ENCODE measurements at regions not wholly inside any gene's neighbourhood (a gene's known extent, or its start where the extent isn't known, plus 50 kb on each side); places are given as distances from the start of the nearest gene placed in this dataset.
A peak's percentile ranks its signal among the peaks of the same experiment; 100 is the strongest.

DNA sequence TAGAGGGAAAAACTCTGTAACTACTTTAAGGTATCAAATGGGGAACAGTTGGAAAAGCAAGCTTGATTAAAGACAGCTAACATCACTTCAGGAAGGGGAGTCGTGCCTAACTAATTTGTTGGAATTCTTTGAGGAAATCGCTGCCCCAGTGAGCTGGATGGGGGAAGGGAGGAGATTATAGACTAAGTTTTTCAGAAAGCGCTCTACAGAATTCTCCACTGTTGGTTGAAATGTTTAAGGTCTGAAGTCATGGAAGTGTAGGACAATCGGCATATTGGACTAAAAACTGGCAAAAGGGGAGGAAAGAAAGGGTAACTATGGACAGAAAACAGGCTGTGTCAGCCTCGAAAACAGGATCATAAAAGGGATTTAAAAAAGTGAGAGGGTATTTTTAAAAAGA, 229.9 kb upstream of the HMGA2 start:
- peak overlapping the region; percentile 98 for H3K27ac Mint-ChIP-seq
- no peak for DNase-seq
- H3K4me3 Mint-ChIP-seq = peak overlapping the region; percentile 73
- H3K27me3 Mint-ChIP-seq (ENCODE audit: low read depth, poor library complexity) = no peaks in the 10 kb centered on the region
- no peaks in the 10 kb centered on the region for H3K36me3 Mint-ChIP-seq (ENCODE audit: low read depth)
- peaks cover 59% of the 10 kb centered on the region for H3K4me1 Mint-ChIP-seq
- TF ChIP-seq, protein P1, sequence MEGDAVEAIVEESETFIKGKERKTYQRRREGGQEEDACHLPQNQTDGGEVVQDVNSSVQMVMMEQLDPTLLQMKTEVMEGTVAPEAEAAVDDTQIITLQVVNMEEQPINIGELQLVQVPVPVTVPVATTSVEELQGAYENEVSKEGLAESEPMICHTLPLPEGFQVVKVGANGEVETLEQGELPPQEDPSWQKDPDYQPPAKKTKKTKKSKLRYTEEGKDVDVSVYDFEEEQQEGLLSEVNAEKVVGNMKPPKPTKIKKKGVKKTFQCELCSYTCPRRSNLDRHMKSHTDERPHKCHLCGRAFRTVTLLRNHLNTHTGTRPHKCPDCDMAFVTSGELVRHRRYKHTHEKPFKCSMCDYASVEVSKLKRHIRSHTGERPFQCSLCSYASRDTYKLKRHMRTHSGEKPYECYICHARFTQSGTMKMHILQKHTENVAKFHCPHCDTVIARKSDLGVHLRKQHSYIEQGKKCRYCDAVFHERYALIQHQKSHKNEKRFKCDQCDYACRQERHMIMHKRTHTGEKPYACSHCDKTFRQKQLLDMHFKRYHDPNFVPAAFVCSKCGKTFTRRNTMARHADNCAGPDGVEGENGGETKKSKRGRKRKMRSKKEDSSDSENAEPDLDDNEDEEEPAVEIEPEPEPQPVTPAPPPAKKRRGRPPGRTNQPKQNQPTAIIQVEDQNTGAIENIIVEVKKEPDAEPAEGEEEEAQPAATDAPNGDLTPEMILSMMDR (IDR thresholded peaks at IDR 0.05) = no peak
- no peaks in the 10 kb centered on the region for H3K9me3 Mint-ChIP-seq

DNA sequence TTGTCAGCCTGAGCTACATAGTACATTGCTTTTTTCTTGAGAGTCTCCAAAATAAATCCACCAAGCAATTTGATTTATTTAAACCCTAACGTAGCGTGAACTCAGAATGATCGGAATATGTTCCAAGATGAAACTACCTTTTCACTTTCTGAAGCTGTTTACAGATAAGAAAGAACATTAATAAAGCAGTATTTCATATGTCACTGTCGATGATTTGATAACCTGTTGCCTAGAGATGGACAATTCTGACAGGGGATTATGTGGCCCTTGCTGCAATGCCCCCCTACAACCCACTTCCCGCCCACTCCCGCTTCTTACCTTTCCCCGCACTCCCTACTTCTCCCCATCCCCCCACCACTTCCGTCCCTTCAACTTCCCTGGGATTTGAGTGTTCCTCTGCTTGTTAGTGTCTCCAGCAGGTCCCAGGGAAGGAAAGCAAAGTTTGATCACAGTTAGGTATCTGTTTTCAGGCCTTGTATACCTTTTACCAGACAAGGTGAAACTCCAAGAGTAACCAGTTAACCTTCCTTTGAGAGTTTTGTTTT, 229.2 kb upstream of the HMGA2 start:
- H3K36me3 Mint-ChIP-seq (ENCODE audit: low read depth) = no peaks in the 10 kb centered on the region
- no peak for DNase-seq
- H3K9me3 Mint-ChIP-seq = no peaks in the 10 kb centered on the region
- peaks cover 57% of the 10 kb centered on the region for H3K4me1 Mint-ChIP-seq
- no peaks in the 10 kb centered on the region for H3K27me3 Mint-ChIP-seq (ENCODE audit: low read depth, poor library complexity)
- peak overlapping the region; percentile 70 for H3K27ac Mint-ChIP-seq
- TF ChIP-seq, protein P1 (IDR thresholded peaks at IDR 0.05) = no peak
- H3K4me3 Mint-ChIP-seq = peak overlapping the region; percentile 11

DNA sequence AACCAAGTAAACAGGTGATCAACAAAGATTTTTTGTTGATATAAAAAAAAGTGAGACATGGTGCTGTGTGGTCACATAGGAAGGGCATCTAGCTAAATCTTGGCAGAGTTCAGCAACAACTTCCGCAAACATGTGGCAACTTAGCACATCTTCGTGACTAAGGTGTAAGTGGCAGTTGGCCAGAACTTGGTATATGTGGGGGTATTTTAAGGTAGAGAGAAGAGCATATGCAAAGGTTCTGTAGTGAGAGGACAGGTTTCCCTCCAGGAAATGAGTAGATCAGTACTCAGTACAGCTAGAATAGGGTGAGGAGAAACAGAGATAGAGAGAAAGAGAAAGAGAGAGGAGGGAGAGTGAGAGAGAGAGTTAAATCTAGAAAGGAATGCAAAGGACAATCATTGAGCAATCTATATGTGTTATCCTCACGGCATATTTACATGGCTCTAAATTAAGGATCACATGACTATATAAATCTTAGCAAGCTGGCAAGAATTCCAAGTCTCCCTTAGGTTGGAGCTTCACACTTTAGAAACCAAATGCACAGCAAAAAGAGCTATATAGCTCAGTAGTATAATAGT, 227.7 kb upstream of the HMGA2 start:
- TF ChIP-seq, protein P1 (IDR thresholded peaks at IDR 0.05) = no peak
- Mint-ChIP-seq H3K36me3 (ENCODE audit: low read depth) (no peaks in the 10 kb centered on the region), H3K27ac (peak overlapping the region; percentile 16), H3K9me3 (no peaks in the 10 kb centered on the region), H3K4me1 (peaks cover 50% of the 10 kb centered on the region), H3K27me3 (ENCODE audit: low read depth, poor library complexity) (peaks cover 4% of the 10 kb centered on the region), H3K4me3 (no peak overlapping the region)
- DNase-seq = no peak

DNA sequence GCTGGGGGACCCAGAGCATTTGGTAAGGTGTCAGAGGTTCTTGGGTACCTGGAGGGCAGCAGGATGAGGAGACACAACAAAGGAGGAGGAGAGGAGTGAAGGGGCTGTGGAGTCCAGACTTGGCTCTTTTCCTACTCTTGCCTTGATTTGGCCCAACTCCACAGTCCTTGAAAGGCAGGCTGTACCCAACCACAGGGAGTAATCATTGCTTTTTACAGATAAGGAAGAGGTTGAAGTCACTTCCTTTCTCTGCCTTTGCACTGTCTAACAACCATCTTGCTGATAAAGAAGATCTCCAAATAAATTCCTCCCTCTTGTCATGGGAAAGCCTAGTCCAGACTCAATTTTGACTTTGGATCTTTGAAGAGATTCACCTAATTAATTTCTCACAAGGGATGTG, 226.8 kb upstream of the HMGA2 start:
- no peak for DNase-seq
- TF ChIP-seq, protein P1 (IDR thresholded peaks at IDR 0.05) = no peak
- Mint-ChIP-seq H3K4me1 (peaks cover 50% of the 10 kb centered on the region), H3K9me3 (no peaks in the 10 kb centered on the region), H3K4me3 (no peak overlapping the region), H3K27ac (no peak overlapping the region), H3K36me3 (ENCODE audit: low read depth) (no peaks in the 10 kb centered on the region), H3K27me3 (ENCODE audit: low read depth, poor library complexity) (peaks cover 4% of the 10 kb centered on the region)

DNA sequence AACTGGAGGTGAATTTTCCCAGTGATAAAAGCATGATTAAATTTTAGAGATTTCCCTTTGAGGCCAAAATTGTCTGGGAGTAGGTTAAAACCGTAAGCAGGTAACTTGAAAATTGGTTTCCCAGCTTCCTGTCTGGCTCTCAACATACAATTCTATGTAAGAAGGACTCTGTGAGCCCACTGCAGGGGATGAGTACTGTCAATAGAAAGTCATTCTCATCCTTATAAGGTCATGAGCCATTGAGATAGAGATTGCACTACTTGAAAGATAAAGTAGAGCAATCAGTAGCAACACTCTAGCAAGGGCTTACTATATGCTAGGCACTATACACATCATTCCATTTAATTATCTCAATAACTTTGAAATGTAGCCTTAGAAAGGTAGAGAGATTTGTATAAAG, 225.6 kb upstream of the HMGA2 start:
- Mint-ChIP-seq H3K9me3 (no peaks in the 10 kb centered on the region), H3K4me3 (no peak overlapping the region), H3K27ac (no peak overlapping the region), H3K36me3 (ENCODE audit: low read depth) (no peaks in the 10 kb centered on the region), H3K27me3 (ENCODE audit: low read depth, poor library complexity) (peaks cover 4% of the 10 kb centered on the region), H3K4me1 (peaks cover 49% of the 10 kb centered on the region)
- TF ChIP-seq, protein P1 (IDR thresholded peaks at IDR 0.05) = no peak
- no peak for DNase-seq

DNA sequence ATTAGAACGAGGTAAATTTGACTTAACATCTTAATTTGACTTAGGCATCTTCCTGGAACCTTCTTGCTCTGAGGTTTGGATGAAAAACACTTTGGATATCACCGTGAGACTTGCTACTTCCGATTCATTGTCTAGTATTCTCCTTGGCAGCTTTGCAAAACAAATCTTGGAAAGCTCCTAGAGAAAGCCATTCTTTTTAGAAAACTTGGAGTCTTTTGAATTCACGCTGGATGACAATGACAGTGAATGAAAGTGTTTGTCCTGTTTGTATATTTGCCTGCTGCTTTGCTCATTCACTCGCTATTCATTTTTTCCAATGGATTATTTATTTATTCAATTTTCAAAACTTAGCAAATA, 222.1 kb upstream of the HMGA2 start:
- peaks cover under 1% of the 10 kb centered on the region for H3K9me3 Mint-ChIP-seq
- H3K4me3 Mint-ChIP-seq = no peak overlapping the region
- TF ChIP-seq, protein P1 (IDR thresholded peaks at IDR 0.05) = no peak

More for the DNA sequence above, 222.1 kb upstream of the HMGA2 start:
- no peak overlapping the region for H3K27ac Mint-ChIP-seq
- peaks cover 6% of the 10 kb centered on the region for H3K36me3 Mint-ChIP-seq (ENCODE audit: low read depth)
- no peak for DNase-seq
- peaks cover 38% of the 10 kb centered on the region for H3K4me1 Mint-ChIP-seq
- peaks cover 4% of the 10 kb centered on the region for H3K27me3 Mint-ChIP-seq (ENCODE audit: low read depth, poor library complexity)

Measured in nephron progenitor cell (in vitro differentiated cells).